HepG2 (cell line): ENCODE measurements at regions not wholly inside any gene's neighbourhood (a gene's known extent, or its start where the extent isn't known, plus 50 kb on each side); places are given as distances from the start of the nearest gene placed in this dataset.

ENCODE experiments used
- ATRX ChIP-seq: sonication (generic); formaldehyde crosslinking; IDR thresholded peaks from 2 replicates; pipeline ENCODE4 v1.4.0; 2020; ENCODE audit warnings: missing genetic modification reagents, borderline replicate concordance
- BCLAF1 ChIP-seq: fragments of 450-650 bp; IDR thresholded peaks from 2 replicates; pipeline ENCODE4 v1.6.1; 2017; ENCODE audit warnings: mild to moderate bottlenecking
- CREB3 ChIP-seq: sonication (generic); formaldehyde crosslinking; IDR thresholded peaks from 2 replicates; pipeline ENCODE4 v1.5.0; 2020; ENCODE audit warnings: missing genetic modification reagents
- DBP ChIP-seq: sonication (generic); formaldehyde crosslinking; IDR thresholded peaks from 2 replicates; pipeline ENCODE4 v1.4.0; 2020; ENCODE audit warnings: missing genetic modification reagents; ENCODE audit errors: not compliant biosample characterization
- FOXP4 ChIP-seq: sonication (generic); formaldehyde crosslinking; IDR thresholded peaks from 2 replicates; pipeline ENCODE4 v1.4.0; 2020; ENCODE audit warnings: missing genetic modification reagents
- GATAD1 ChIP-seq: IDR thresholded peaks from 2 replicates; pipeline ENCODE4 v1.6.1; 2016; ENCODE audit warnings: missing genetic modification reagents, missing compliant biosample characterization
- KAT7 ChIP-seq: IDR thresholded peaks from 2 replicates; pipeline ENCODE4 v1.6.1; 2018; ENCODE audit warnings: borderline replicate concordance, missing compliant biosample characterization
- MLLT10 ChIP-seq: sonication (generic); formaldehyde crosslinking; IDR thresholded peaks from 2 replicates; pipeline ENCODE4 v1.4.0; 2020; ENCODE audit warnings: missing genetic modification reagents
- SP4 ChIP-seq: sonication (generic); formaldehyde crosslinking; IDR thresholded peaks from 2 replicates; pipeline ENCODE4 v1.8.1; 2023; ENCODE audit warnings: mild to moderate bottlenecking, missing genetic modification reagents
- TSC22D2 ChIP-seq: sonication (generic); formaldehyde crosslinking; IDR thresholded peaks from 2 replicates; pipeline ENCODE4 v1.5.1; 2020; ENCODE audit warnings: missing genetic modification reagents, mild to moderate bottlenecking, borderline replicate concordance
- ZNF33B ChIP-seq: sonication (generic); formaldehyde crosslinking; IDR thresholded peaks from 2 replicates; pipeline ENCODE4 v1.5.1; 2020; ENCODE audit warnings: mild to moderate bottlenecking, missing genetic modification reagents
- ZNF567 ChIP-seq: sonication (generic); formaldehyde crosslinking; IDR thresholded peaks from 2 replicates; pipeline ENCODE4 v1.8.1; 2023; ENCODE audit warnings: mild to moderate bottlenecking, missing genetic modification reagents, borderline replicate concordance
- ZNF761 ChIP-seq: sonication (generic); formaldehyde crosslinking; conservative IDR thresholded peaks from 2 replicates; pipeline ENCODE4 v1.4.0; 2020; ENCODE audit warnings: mild to moderate bottlenecking, missing genetic modification reagents

- no peak for TF ChIP-seq FOXP4 (CRISPR knock-in tag)
- TF ChIP-seq BCLAF1: no peak
- TF ChIP-seq TSC22D2: no peak
- no peak for TF ChIP-seq MLLT10 (CRISPR knock-in tag)
- no peak for TF ChIP-seq KAT7 (CRISPR knock-in tag)
- no peak for TF ChIP-seq ZNF761
- no peak for TF ChIP-seq CREB3 (CRISPR knock-in tag)
- TF ChIP-seq DBP (CRISPR knock-in tag): no peak
- no peak for TF ChIP-seq ZNF33B (CRISPR knock-in tag)
- no peak for TF ChIP-seq GATAD1 (CRISPR knock-in tag)
- no peak for TF ChIP-seq ZNF567
- TF ChIP-seq ATRX (CRISPR knock-in tag): no peak
- no peak for TF ChIP-seq SP4 (CRISPR knock-in tag)
Measured at GRCh38 chr10:4557469-4557868, 268.5 kb upstream of the AKR1E2 start (continued).
